Psoas muscle (tissue), 7 donors: ENCODE measurements at regions not wholly inside any gene's neighbourhood (a gene's known extent, or its start where the extent isn't known, plus 50 kb on each side); places are given as distances from the start of the nearest gene placed in this dataset.
A peak's percentile ranks its signal among the peaks of the same experiment; 100 is the strongest.

ENCODE experiments used
- ATAC-seq, 4 donors: fragments of 200-7000 bp; cut with Tn5 transposase; one replicate each; pipeline ENCODE4 v1.9.1; 2020; ENCODE audit warnings: moderate library complexity in 3 of 4, mild to moderate bottlenecking in 2 of 4
- DNase-seq, 2 donors: peaks; one replicate each; pipeline ENCODE4 v3.0.0-alpha.2; 2020
- H3K27ac ChIP-seq: fragments of 200-600 bp; one replicate; pipeline ENCODE4 v1.8.0; 2022
- H3K27me3 ChIP-seq, 3 donors: fragments of 200-600 bp in 1 of 3; one replicate each; pipeline versions ENCODE4 v1.6.1 to v1.8.0; 2013 to 2022; ENCODE audit warnings: low read length in 2 of 3, mild to moderate bottlenecking in 2 of 3, moderate library complexity in 1 of 3; ENCODE audit not compliant: insufficient read depth in 3 of 3
- H3K36me3 ChIP-seq, 2 donors: fragments of 200-600 bp in 1 of 2; one replicate each; pipeline versions ENCODE4 v1.6.1 to v1.8.0; 2013 to 2022; ENCODE audit warnings: low read depth in 1 of 2, mild to moderate bottlenecking in 1 of 2, moderate library complexity in 1 of 2; ENCODE audit not compliant: insufficient read depth in 1 of 2
- H3K4me1 ChIP-seq: fragments of 200-600 bp; one replicate; pipeline ENCODE4 v1.8.0; 2022
- H3K4me3 ChIP-seq: fragments of 200-600 bp; one replicate; pipeline ENCODE4 v1.8.0; 2022; ENCODE audit warnings: mild to moderate bottlenecking
- H3K9me3 ChIP-seq: fragments of 200-600 bp; one replicate; pipeline ENCODE4 v1.8.0; 2022
- WGBS, 3 donors: extraction: QIAGEN DNeasy Blood & Tissue Kit; methylation state at CpG; one replicate each; pipeline versions ENCODE4 v1.1.6 to v1.1.7; 2013; 5-methylcytosine and 5-hydroxymethylcytosine counted together
- intact Hi-C, 2 donors: fragments of 100-400 bp; cut with DNase I; formaldehyde crosslinking; loops; one replicate each; pipeline versions ENCODE4 v1.11.0 to v1.14.2; 2022
- TF ChIP-seq, protein P1 (sequence below): fragments of 200-600 bp; IDR thresholded peaks from one replicate; pipeline ENCODE4 v1.8.0; 2022; ENCODE audit warnings: antibody characterized with exemption
- donor health status: healthy with polysubstance abuse.
- donor health status: DM: no; HTN: no; CAD: no; lungs with moderate emphysema.
- donor health status: Bipolar disorder and iron deficiency.
- donor health status: healthy.
- donor health status: DM: yes; HTN: yes; CAD: no.
- donor health status: DM: no; HTN: no; CAD: no.
- donor health status: DM: yes; HTN: yes; CAD: no.

DNA sequence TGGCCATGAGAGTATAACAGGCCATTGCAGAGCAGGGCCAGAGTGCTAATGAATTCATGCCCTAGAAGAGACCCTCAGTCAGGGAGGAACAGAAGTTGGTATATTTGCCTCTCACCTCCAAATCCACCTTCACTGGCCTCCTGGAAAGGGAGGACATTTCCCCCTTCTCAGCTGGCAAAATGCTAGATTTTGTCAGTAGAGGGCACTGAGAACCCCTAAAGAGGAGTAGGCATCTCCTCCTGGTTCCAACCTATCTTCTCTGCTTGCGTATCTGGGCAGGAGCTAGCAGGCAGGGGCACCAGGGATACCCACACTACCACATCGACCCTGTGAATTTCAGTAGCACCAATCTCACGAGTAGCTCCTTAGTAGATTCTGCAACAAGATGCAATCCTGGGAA, 79.8 kb upstream of the GHITM start:
- Histone ChIP-seq H3K27me3 (no peaks in the 10 kb centered on the region), H3K9me3 (no peaks in the 10 kb centered on the region), H3K4me1 (no peaks in the 10 kb centered on the region), H3K27ac (no peak overlapping the region), H3K4me3 (no peak overlapping the region), H3K36me3 (no peaks in the 10 kb centered on the region)
- TF ChIP-seq, protein P1, sequence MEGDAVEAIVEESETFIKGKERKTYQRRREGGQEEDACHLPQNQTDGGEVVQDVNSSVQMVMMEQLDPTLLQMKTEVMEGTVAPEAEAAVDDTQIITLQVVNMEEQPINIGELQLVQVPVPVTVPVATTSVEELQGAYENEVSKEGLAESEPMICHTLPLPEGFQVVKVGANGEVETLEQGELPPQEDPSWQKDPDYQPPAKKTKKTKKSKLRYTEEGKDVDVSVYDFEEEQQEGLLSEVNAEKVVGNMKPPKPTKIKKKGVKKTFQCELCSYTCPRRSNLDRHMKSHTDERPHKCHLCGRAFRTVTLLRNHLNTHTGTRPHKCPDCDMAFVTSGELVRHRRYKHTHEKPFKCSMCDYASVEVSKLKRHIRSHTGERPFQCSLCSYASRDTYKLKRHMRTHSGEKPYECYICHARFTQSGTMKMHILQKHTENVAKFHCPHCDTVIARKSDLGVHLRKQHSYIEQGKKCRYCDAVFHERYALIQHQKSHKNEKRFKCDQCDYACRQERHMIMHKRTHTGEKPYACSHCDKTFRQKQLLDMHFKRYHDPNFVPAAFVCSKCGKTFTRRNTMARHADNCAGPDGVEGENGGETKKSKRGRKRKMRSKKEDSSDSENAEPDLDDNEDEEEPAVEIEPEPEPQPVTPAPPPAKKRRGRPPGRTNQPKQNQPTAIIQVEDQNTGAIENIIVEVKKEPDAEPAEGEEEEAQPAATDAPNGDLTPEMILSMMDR: no peak
- intact Hi-C loops: no loop called here
- DNase-seq: no peak
- no peak for ATAC-seq
- 77 to 86% (median 77%) methylated on average over 3 of the region's 3 CpGs for WGBS, 3 donors

DNA sequence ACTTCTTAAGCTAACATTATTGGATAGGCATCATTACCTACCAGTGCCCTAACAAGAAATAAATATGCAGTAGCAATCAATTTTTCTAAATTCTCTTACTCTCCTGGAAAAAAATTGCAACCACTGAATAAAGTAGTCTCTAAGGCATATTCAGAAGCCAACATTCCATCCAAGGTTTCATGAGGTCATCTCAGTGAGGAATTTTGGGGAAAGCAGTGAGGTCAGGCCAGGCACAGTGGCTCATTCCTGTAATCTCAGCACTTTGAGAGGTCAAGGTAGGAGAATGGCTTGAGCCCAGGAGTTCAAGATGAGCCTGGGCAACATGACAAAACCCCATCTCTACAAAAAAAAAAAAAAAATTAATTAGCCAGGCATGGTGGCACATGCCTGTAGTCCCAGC, 75.9 kb upstream of the GHITM start:
- TF ChIP-seq, protein P1: no peak
- H3K4me3 ChIP-seq: no peak overlapping the region
- no peaks in the 10 kb centered on the region for H3K27me3 ChIP-seq
- H3K9me3 ChIP-seq: no peaks in the 10 kb centered on the region
- DNase-seq: no peak
- no peaks in the 10 kb centered on the region for H3K36me3 ChIP-seq
- H3K4me1 ChIP-seq: no peaks in the 10 kb centered on the region
- no peak for ATAC-seq
- intact Hi-C loops: no loop called here
- no peak overlapping the region for H3K27ac ChIP-seq

DNA sequence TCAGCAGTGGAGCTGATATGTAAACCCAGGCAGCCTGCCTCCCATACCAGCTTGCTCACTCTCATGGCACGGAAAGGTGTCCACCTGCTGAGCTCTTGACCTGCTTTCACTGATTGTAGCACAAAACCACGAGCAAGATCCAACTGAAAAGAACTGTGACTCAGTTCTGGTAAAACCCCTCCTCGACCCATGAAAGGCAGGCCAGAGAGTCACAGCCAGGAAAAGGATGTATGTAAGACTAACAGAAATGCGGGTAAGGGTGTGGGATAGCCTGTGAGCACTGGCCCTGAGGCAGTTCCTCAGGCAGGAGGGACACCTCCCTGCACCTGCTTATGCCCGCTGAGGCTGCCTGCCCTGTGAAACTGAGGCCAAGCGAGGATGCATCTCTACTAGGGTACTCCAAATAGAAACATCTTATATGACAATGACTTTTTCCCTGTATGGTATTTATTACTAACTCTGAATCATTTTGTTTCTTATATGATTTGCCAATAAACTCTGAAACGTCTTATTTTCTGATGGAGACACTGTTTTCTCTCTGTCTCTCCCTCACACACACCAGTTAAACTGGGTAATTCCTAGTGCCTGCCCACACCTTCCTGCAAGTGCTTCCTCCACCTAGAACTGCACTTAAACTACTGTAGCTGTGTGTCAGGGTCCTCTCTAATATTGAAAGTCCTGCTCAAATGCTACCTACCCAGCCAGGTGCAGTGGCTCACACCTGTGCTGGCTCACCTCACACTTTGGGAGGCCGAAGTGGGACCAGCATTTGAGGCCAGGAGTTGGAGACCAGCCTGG, 73.3 kb upstream of the GHITM start:
- H3K4me3 ChIP-seq: no peak overlapping the region
- no peak overlapping the region for H3K27ac ChIP-seq
- ATAC-seq (no peak), DNase-seq (no peak)
- 67 to 76% (median 74%) methylated on average over 8 of the region's 8 CpGs for WGBS, 3 donors
- H3K4me1 ChIP-seq: no peaks in the 10 kb centered on the region
- TF ChIP-seq, protein P1: no peak
- H3K36me3 ChIP-seq: no peaks in the 10 kb centered on the region
- intact Hi-C loops: no loop called here
- no peaks in the 10 kb centered on the region for H3K9me3 ChIP-seq
- H3K27me3 ChIP-seq: no peaks in the 10 kb centered on the region

DNA sequence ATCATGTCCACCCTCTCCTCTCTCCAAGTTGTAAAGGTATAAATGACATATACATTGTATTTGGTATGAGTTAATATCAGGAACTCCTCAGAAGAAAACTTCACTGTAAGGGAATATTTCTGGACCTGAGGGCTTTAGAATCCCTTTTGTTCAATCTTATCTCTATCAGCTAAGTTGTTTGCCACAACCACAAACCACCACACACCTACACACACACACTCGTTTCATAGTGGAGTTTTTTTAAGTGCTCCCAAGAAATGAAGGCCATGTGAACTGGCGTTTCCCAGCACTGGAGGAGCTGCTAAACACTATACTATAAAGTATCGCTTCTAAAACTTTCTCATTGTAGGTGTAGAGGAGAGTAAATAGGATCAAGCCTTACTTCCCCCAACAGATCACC, 64.8 kb upstream of the GHITM start:
- no peak for ATAC-seq
- Histone ChIP-seq H3K27ac (peak overlapping the region; percentile 14), H3K4me1 (no peaks in the 10 kb centered on the region), H3K36me3 (no peaks in the 10 kb centered on the region), H3K4me3 (no peak overlapping the region), H3K27me3 (no peaks in the 10 kb centered on the region), H3K9me3 (no peaks in the 10 kb centered on the region)
- TF ChIP-seq, protein P1: no peak
- no peak for DNase-seq
- intact Hi-C loops: no loop called here
- 79 to 88% (median 81%) methylated on average over 3 of the region's 3 CpGs for WGBS, 3 donors
